ENCODE measurements at regions not wholly inside any gene's neighbourhood (a gene's known extent, or its start where the extent isn't known, plus 50 kb on each side); places are given as distances from the start of the nearest gene placed in this dataset.

- TF ChIP-seq CTCF (IDR thresholded peaks at IDR 0.05; ENCODE audit: insufficient read depth, low read length, poor library complexity, severe bottlenecking) (no peak), EZH2phosphoT487 (conservative IDR thresholded peaks at IDR 0.05; ENCODE audit: low read length) (no peak)
Observed at GRCh38 chr2:66305718-66306117, 129.2 kb upstream of the MEIS1 start.
